Gastrocnemius medialis (tissue), 4 donors: ENCODE measurements at regions not wholly inside any gene's neighbourhood (a gene's known extent, or its start where the extent isn't known, plus 50 kb on each side); places are given as distances from the start of the nearest gene placed in this dataset.

Experiments used
- CTCF ChIP-seq, 5 experiments: fragments of 450-650 bp in 3 of 5; fragments of 200-600 bp in 2 of 5; sonication (generic) in 2 of 5; IDR thresholded peaks in 4 of 5; conservative IDR thresholded peaks in 1 of 5; 1 replicate in 4 of 5; 2 replicates in 1 of 5; pipeline ENCODE4 v1.5.1; 2016 to 2019; ENCODE audit warnings: antibody characterized with exemption in 5 of 5, mild to moderate bottlenecking in 3 of 5, moderate library complexity in 3 of 5
- POLR2A ChIP-seq, 2 donors: fragments of 450-650 bp; IDR thresholded peaks; one replicate each; pipeline ENCODE4 v1.6.1; 2017; ENCODE audit warnings: antibody characterized with exemption in 2 of 2, mild to moderate bottlenecking in 2 of 2, moderate library complexity in 2 of 2

GRCh38 chr5:129271308-129271707 is 176.8 kb downstream of the ISOC1 start:
- no peak for TF ChIP-seq POLR2A (IDR thresholded peaks at IDR 0.05)
- no peak for TF ChIP-seq CTCF (IDR thresholded peaks at IDR 0.05 in 4 of 5, conservative IDR thresholded peaks at IDR 0.05 in 1 of 5)
